Right ventricle myocardium inferior (tissue), 1 donor: ENCODE measurements at regions not wholly inside any gene's neighbourhood (a gene's known extent, or its start where the extent isn't known, plus 50 kb on each side); places are given as distances from the start of the nearest gene placed in this dataset.

Source experiments
- ATAC-seq: fragments of 200-7000 bp; cut with Tn5 transposase; one replicate; pipeline ENCODE4 v1.9.1; 2020; ENCODE audit warnings: mild to moderate bottlenecking, moderate library complexity
- DNase-seq: peaks from one replicate; pipeline ENCODE4 v3.0.0; 2021; ENCODE audit errors: missing footprints
- intact Hi-C: fragments of 100-400 bp; cut with DNase I; formaldehyde crosslinking; loops from one replicate; pipeline ENCODE4 v1.11.0; 2022
- donor health status: DM: no; HTN: yes; CAD: no; lungs with severe emphysema.

DNA sequence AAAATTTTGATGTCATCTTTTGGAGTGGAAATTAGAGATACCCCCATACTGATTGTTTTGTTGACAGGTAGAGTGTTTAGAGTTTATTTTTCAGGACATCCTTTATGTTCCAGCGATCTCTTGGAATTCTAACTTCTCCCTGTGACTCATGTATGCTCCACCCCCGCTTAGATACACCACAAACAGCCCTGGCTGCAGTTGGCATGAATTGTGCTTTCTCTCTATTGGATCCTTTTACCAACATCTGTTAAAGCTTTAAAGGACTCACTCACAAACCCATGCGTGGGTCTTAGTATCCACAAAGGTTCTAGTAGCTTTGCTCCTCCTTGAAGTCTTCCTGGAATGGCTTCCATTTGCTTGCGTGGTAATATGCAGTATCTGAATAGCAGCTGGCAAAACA is 409.5 kb upstream of the POU3F3 start:
- DNase-seq (no peak), ATAC-seq (no peak)
- intact Hi-C loops: no loop called here

DNA sequence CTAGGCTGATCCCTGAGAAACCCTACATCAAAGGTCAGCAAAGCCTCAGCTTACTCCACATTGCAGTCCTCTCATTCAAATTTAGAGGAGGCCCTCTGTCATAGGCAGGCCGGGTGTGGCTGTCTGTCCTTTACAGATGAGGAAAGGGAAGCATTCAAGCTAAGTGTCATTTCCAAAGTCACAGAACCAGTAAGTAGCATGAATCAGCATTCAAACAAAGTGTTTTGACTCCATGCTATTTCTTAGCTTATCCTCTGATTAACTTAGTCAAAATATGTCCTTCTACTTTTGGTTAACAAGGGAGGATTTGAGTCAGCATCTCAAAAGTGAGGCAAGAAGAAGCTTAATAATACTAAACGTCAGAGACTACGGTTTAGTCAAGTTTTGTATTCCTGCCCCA is 409.0 kb upstream of the POU3F3 start:
- ATAC-seq (no peak), DNase-seq (no peak)
- intact Hi-C loops: no loop called here

DNA sequence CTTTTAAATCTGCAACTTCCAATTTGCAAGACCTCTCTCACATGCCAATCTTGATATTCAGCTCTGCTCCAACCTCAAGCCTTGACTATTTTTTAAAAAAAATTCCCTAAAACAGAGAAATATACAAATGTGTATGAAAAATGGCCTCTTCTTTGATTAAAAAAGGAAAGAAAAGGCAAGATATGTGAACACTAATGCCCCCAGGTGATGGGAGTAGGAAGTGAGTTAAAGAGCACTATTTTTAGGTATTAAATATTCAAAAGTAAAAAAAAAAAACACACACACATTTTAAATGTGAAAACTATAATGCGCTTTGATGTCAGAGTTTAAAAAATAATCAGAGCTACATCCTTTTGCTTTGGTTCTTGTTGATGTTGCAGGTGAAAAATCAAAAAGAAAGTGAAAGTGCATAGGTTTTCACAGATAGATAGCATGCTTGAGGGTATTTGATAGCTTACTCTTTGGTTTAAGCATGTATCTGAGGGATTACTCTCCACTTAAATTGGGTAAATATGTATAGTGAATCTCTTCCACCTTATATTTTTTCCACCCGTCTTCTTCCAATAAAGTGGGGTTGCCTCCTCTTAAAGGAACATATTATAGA is 406.0 kb upstream of the POU3F3 start:
- intact Hi-C loops: no loop called here
- no peak for DNase-seq
- no peak for ATAC-seq

DNA sequence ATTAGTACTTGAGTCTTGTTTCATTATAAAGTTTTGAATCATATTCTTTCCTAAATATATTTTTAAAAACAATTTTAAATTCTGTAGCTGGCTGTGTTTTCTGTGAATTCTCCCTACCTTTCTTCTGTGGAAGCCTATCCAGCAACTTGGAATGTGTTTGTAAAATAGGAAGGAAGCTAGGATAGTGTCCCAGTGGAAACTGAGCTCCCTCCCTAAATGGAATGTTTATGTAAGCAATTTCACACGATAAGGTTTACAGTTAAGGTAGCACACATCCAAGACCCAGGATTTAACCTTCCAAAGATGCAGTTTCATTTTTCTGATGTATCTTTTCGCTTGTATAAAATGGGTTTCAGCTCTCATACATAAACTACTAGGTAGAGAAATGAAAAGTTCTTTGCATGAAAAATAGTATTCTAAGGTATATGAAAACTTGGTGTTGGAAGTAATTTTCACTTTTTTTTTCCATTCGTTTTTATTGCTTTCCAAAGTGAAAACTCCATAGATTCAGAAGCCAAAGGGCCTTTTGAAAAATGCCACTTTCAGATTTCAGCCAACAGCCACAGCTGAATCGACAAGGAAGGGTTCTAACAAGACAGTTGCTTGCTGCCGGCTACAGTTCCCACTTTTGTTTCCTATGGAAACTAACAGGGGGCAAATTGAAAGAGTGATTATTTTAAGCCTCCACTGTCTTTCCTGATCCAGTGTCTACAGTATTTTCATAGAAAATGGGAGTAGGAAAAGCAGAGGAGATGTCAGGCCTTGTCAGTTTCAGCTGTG is 405.1 kb upstream of the POU3F3 start:
- ATAC-seq (no peak), DNase-seq (no peak)
- intact Hi-C loops: no loop called here

DNA sequence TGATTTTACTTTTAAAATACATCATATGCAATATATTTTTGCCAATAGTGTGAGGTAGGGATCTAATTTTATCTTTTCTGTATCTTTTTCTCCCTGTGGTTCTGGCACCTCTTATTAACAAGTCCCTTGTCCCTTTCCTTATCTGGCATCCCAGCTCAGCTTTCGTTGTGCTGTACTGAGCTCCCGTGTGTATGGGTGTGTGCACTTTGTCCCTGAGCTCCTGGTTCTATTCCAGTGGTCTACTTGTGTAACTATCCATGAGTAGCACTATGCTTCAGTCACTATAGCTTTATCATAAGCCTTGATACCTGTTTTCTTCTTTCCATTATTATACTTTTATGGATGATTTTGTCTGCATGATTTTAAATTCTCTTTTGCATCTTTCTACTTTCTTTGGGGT is 401.4 kb upstream of the POU3F3 start:
- intact Hi-C loops: no loop called here
- no peak for DNase-seq
- ATAC-seq: no peak

DNA sequence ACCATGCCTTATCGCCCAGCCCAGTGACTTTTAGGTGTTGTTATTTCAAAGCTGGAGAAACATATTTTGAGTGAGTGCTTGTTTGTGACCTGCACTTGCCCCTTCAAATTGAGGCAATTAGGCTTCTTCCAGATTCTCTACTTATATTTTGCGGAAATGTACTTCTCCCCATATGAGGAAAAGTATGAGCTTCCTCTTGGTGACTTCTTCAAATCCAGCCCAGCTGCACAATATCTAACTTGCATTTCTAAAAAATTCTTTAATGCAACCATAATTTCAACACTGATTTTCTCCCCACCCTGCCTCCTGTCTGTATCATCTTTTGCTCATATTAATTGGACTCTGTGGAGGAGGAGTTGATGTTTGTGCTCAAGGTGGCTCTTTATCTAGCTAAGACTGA is 391.2 kb upstream of the POU3F3 start:
- ATAC-seq (no peak), DNase-seq (no peak)
- intact Hi-C loops: no loop called here

DNA sequence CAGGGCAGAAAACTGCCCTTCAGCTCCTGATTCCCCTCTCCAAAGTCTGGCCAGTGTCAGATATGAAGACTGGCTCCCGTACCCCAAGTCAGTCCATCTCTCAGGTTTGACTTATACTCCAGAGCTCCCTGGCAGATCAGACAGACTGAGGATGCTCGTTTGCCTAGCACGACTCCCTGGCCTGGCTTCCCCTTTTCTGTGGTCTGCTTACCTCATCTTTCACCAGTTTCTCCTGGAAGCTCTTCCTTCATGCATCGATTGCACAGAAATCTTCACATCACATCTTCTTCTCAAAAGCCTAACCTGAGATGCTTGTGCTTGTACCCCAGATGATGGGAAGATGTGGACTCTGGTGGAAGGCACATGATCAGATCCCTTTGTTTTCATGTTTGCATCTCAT is 387.9 kb upstream of the POU3F3 start:
- intact Hi-C loops: no loop called here
- DNase-seq: no peak
- no peak for ATAC-seq

DNA sequence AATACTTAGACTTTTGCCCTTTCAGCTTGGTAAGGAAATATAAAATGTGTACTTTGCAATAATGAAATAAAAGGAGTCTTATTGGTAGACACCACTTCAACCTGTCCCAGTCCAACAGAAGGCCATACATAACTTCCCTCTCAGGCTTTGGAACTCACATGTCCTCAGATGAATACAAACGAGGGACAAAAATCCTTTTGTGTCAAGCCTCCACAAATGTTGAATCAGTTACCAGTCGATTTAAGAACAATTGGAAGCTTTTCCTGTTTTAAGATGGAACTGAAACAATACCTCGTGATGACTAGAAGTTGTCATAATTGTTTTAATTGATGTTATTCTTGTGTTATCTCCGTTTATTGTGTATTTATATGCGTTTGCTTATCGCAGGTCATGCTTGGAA is 385.1 kb upstream of the POU3F3 start:
- intact Hi-C loops: no loop called here
- ATAC-seq (no peak), DNase-seq (no peak)

DNA sequence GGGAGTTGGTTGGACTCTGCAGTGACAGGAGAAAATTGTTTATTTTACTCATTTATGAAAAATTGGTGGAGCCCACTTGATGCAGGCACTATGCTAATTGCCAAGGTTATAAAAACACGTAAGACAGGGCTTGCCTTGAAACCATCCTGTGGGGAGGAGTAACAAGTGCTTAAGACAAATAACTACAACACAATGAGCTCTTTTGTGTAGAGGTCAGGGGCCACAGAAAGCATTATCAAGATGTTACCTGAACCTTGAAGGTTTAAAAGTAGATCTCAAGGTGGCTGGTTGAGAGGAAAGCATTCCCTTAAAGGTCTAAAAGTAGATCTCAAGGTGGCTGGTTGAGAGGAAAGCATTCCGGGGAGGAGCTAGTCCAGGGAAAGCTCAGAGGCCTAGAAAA is 381.8 kb upstream of the POU3F3 start:
- intact Hi-C loops: no loop called here
- ATAC-seq: no peak

DNA sequence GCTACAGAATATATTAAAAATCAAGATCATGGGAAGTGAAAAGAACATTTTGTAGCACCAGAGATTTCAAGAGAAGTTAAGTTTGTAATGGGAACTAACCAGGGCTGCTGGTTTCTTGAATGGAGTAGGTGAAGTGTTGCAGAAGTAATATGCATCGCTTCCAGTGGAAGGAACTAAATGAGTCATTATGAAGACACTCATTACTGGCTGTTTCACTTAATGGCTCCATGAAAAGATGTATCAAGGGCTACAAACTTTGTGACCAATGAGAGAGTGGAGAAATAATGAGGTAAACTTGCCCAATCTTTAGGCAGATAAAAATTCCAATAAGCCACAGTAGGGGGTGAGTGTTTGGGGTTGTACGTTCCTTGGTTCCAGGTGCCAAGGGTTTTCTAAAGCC is 380.4 kb upstream of the POU3F3 start:
- intact Hi-C loops: no loop called here
- no peak for DNase-seq
- no peak for ATAC-seq

More for the DNA sequence above, 381.8 kb upstream of the POU3F3 start:
- no peak for DNase-seq

DNA sequence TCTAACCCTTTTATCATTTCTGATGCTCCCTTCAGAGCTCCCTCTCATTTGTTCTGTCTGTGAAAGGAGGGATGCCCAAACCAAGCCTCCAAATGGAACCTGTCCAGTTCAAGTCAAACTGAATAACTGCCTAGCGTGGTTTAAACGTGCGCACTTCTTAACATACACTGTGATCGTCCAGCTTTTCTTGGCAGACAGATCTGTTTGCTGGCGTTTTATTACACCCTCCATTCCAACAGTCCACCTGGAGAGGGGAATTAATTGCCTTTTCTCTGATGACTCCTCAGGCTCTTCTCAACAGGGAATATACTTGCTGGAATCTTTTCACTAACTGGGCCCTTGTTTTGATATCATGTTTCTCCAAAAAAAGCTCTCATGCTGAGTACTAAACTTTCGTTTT is 379.2 kb upstream of the POU3F3 start:
- no peak for DNase-seq
- ATAC-seq: no peak
- intact Hi-C loops: no loop called here

DNA sequence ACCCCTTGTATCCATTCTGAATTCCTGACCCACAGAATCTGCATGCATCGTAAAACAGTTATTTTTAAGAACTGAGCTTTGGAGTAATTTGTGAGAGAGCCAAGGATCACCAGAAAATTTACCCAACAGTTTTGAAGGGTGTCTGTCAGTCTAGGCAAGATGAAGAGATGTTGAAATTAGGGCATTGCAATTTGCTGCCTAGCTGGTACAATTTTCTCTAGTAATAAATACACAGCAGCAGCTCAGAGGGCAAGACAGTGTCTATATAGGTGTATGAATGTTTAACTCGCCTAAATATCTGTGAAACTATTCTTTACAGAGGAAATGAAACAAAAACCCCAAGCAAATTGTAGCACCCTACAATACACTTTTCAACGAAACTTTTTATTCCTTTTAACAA is 377.8 kb upstream of the POU3F3 start:
- no peak for DNase-seq
- intact Hi-C loops: no loop called here
- ATAC-seq: no peak

DNA sequence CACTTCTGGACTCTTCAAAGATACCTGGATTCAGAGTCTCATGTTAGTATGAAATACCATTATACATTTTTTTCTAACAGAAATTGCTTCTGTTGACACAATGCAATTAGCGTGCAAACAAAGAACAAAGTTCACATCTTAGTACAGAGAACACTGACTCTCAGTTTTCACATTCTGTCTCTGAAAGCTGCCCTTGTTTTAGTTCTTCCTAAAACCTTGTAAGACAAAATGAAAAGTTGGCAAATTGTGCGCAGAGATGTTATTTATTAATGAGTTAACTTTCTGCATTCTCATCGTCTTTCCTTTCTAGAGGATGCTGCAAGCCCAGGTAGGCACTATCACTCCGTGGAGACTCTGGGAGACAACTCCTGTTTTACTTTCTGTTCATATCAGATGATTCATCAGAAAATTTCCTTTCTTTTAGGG is 377.3 kb upstream of the POU3F3 start:
- ATAC-seq (no peak), DNase-seq (no peak)
- intact Hi-C loops: no loop called here

DNA sequence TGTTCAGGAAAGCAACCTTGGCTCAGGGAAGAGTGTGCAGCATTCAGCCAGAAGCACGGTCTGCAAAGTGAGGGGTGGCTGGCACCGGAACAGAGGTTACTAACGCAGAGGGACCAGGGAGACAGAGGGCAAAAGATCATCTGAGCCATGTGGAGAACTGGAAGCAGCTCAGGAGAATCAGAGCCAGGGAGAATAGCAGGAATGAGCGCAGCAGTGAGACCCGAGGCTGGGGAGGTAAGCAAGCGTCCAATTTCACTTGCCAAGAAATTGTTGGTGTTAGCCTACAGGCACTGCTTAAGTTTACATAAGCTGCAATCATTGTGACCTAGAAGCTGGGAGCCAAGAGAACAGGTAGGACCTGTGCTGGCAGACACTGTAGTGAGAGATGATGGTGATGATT is 372.6 kb upstream of the POU3F3 start:
- ATAC-seq (no peak), DNase-seq (no peak)
- intact Hi-C loops: no loop called here

DNA sequence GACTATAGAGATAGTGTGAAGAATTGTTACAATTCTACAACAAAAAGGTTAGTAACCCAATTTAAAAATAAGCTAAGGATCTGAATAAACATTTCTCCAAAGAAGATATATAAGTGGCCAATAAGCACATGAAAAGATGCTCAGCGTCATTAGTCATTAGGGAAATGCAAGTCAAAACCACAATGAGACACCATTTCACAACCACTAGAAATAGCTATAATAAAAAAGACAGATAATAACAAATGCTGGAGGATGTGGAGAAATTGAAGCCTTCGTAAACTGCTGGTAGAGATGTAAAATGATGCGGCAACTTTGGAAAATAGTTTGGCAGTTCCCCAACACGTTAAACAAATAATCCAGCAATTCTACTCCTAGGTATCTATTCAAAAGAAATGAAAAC is 366.5 kb upstream of the POU3F3 start:
- ATAC-seq: no peak
- no peak for DNase-seq
- intact Hi-C loops: no loop called here

DNA sequence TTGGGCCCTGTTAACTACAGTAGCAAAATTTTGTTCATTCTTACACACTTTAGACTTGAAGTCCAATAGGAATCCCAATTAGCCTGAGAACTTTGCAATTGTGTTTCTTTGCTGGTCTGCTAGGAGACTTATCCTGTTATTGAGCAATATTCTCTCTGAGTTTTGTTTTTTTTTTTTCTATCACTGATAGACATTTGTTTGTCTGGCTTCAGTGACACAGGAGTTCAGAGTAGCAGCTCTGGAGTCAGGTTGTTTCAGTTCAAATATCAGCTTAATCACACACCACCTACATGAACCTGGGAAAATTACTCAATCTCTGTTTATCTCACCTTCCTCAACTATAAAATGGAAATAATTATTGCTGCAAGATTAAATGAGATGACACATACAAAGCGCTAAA is 360.2 kb upstream of the POU3F3 start:
- DNase-seq: no peak
- intact Hi-C loops: no loop called here
- ATAC-seq: no peak

DNA sequence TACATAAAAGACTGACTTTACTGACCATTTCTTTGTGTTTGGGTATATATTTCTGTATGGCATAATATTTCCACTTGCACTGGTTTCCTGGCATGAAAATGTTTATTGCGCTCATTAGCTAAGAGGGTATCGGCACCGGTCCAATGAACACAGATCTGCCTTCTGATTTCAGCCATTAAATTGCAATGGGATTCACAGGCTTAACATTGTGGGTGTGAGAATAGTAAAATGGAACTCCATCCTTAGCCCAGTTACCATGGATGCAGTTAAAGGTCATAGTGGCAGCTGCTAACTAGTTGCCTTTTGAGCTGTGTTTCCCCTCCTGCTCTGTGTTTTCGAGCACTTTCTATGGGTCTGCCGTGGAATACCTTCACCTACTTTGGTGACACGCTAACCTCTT is 352.6 kb upstream of the POU3F3 start:
- DNase-seq (no peak), ATAC-seq (no peak)
- intact Hi-C loops: no loop called here

DNA sequence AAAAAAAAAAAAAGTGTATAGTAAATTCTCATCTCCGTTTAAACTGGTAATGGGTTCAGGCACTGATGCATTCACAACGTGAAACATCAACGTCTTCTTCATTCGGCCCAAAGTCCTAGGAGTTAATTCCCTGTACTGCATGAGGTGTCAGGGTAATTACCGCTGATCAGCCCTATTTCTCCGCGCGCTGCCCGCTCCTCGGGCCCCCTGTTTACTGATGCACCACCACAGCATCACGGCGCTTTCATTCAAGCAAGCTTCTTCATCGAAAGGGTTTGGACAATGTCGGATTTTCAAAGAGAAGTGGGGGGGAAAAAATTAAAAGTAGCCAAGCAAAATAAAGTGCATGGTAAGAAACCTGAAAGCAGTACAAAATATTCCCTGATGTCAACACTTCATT is 352.0 kb upstream of the POU3F3 start:
- DNase-seq (peak; percentile 46), ATAC-seq (no peak)
- intact Hi-C loops: no loop called here

DNA sequence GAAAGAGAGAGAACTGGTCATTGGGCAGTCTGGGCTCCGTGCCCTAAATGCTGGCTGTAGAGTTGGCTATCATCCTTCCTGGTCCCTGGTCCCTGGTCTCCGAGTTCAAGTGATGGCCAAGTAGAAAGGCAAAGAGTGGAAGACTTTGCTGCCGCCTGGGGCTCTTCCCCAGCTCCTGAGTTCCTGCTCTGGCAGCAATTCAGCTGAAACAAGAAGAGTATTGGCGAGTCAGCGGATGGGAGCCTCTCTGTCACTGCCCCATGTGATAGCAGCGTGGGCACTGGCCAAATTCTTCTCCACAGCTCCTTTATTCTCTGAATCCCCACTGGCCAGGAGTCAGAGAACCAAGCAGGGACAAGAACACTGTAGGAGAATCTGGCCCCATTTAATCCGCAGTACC is 351.0 kb upstream of the POU3F3 start:
- no peak for DNase-seq
- intact Hi-C loops: no loop called here
- no peak for ATAC-seq

DNA sequence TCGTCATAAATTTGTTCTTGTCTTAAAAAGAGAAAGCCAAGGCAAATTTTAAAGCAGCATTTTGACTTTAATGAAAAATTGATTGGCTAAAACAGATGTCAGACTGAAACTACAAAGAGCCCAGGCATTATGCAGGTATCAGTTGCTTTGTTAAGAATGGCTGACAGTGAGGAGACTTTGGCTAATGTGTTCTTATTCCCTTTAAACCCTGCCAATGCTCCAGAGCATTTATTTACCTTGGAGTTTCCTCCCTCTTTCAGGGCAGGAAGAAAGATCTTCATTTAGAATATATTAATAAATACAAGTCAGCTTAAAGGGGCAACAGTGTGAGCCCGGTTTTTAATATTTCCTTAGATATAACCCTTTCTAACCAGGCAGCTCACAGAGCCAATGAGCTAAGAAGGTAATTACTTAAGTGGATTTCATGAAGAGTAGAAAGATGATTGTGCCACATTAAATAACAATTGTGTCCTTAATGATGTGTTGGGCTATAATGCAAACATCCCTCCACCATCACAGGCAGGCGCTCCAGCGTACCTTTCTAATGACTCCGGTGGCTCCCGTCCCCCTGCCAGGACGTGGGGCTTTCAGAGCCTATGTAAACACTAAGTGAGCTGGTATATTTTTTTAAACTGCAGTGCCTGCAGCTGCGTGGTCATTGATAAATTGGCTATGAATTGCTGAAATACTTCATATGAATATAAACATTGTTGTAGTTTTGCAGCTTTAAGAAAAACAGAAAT is 349.4 kb upstream of the POU3F3 start:
- ATAC-seq (no peak), DNase-seq (no peak)
- intact Hi-C loops: no loop called here
